ENCODE measurements at regions not wholly inside any gene's neighbourhood (a gene's known extent, or its start where the extent isn't known, plus 50 kb on each side); places are given as distances from the start of the nearest gene placed in this dataset.

GRCh38 chr15:31156226-31156625 lies 54.7 kb upstream of the TRPM1 start:
- TF ChIP-seq CTCF (IDR thresholded peaks at IDR 0.05) (no peak), MAX (CRISPR knock-in tag; IDR thresholded peaks at IDR 0.05) (no peak), ZNF219 (CRISPR knock-in tag; IDR thresholded peaks at IDR 0.05; ENCODE audit: borderline replicate concordance) (no peak)

All from WTC11 (cell line).